ENCODE measurements at regions not wholly inside any gene's neighbourhood (a gene's known extent, or its start where the extent isn't known, plus 50 kb on each side); places are given as distances from the start of the nearest gene placed in this dataset.

DNA sequence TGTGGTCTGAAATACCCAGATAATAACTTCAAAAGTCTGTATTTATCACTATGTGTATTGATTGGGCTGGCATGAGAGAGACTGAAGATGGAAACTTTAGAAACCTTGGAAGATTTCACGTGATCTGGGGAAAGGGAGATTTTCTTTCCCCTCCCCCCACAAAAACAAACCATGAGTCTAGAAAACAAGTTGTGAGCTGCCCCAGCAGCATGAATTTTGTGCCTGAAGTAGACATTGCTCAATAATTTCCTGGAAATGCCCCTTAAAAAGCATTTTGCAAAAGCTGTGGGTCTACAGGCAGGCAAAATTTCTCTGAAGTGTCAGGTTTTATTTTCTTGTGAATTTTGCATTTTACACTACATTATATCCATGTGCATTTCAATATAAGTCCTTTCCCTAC, 101.8 kb downstream of the ETAA1 start:
- TF ChIP-seq, protein P1, sequence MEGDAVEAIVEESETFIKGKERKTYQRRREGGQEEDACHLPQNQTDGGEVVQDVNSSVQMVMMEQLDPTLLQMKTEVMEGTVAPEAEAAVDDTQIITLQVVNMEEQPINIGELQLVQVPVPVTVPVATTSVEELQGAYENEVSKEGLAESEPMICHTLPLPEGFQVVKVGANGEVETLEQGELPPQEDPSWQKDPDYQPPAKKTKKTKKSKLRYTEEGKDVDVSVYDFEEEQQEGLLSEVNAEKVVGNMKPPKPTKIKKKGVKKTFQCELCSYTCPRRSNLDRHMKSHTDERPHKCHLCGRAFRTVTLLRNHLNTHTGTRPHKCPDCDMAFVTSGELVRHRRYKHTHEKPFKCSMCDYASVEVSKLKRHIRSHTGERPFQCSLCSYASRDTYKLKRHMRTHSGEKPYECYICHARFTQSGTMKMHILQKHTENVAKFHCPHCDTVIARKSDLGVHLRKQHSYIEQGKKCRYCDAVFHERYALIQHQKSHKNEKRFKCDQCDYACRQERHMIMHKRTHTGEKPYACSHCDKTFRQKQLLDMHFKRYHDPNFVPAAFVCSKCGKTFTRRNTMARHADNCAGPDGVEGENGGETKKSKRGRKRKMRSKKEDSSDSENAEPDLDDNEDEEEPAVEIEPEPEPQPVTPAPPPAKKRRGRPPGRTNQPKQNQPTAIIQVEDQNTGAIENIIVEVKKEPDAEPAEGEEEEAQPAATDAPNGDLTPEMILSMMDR (IDR thresholded peaks at IDR 0.05): no peak
- no peak for TF ChIP-seq POLR2AphosphoS5 (IDR thresholded peaks at IDR 0.05)
- TF ChIP-seq POLR2A (IDR thresholded peaks at IDR 0.05): no peak
- no peak for TF ChIP-seq EP300 (IDR thresholded peaks at IDR 0.05; ENCODE audit: low read depth)

All from transverse colon (tissue), 4 donors.